Liver (tissue), 8 donors: ENCODE measurements at regions not wholly inside any gene's neighbourhood (a gene's known extent, or its start where the extent isn't known, plus 50 kb on each side); places are given as distances from the start of the nearest gene placed in this dataset.

Experiments
- DNase-seq: peaks from one replicate; pipeline ENCODE4 v3.0.0-alpha.2; 2017; ENCODE audit warnings: low spot score
- H3K27ac ChIP-seq, 2 donors: one replicate each; pipeline ENCODE4 v1.7.0; 2013; ENCODE audit warnings: inconsistent platforms in 2 of 2, low read length in 2 of 2, control low read depth in 1 of 2, low read depth in 1 of 2, mild to moderate bottlenecking in 1 of 2
- H3K27me3 ChIP-seq, 4 donors: one replicate each; pipeline versions ENCODE4 v1.6.1 to v1.7.0; 2013; ENCODE audit warnings: low read length in 3 of 4, inconsistent platforms in 1 of 4, mild to moderate bottlenecking in 1 of 4, moderate library complexity in 1 of 4; ENCODE audit not compliant: control insufficient read depth in 4 of 4, insufficient read depth in 4 of 4
- H3K36me3 ChIP-seq, 4 donors: one replicate each; pipeline versions ENCODE4 v1.6.1 to v1.7.0; 2013; ENCODE audit warnings: low read length in 3 of 4, mild to moderate bottlenecking in 3 of 4, low read depth in 1 of 4, moderate library complexity in 1 of 4; ENCODE audit not compliant: control insufficient read depth in 4 of 4, insufficient read depth in 3 of 4
- H3K4me1 ChIP-seq, 4 donors: one replicate each; pipeline versions ENCODE4 v1.6.1 to v1.7.0; 2013; ENCODE audit warnings: low read length in 3 of 4, mild to moderate bottlenecking in 3 of 4, moderate library complexity in 1 of 4; ENCODE audit not compliant: control insufficient read depth in 4 of 4, insufficient read depth in 4 of 4
- H3K4me3 ChIP-seq, 3 donors: one replicate each; pipeline versions ENCODE4 v1.6.1 to v1.7.0; 2013; ENCODE audit warnings: low read length in 3 of 3, control low read depth in 1 of 3, low read depth in 1 of 3, mild to moderate bottlenecking in 1 of 3
- H3K9ac ChIP-seq, 2 donors: one replicate each; pipeline ENCODE4 v1.7.0; 2013; ENCODE audit warnings: low read length in 2 of 2, mild to moderate bottlenecking in 2 of 2, moderate library complexity in 2 of 2, control low read depth in 1 of 2, low read depth in 1 of 2
- H3K9me3 ChIP-seq, 4 donors: one replicate each; pipeline versions ENCODE4 v1.6.1 to v1.7.0; 2013; ENCODE audit warnings: low read length in 3 of 4; ENCODE audit not compliant: control insufficient read depth in 4 of 4
- EGR1 ChIP-seq, 2 donors: IDR thresholded peaks; 2 replicates each; pipeline ENCODE4 v1.6.1; 2016 to 2018; ENCODE audit warnings: antibody characterized with exemption in 2 of 2, low read depth in 2 of 2
- FOXA1 ChIP-seq: IDR thresholded peaks from 2 replicates; pipeline ENCODE4 v1.6.1; 2016; ENCODE audit warnings: antibody characterized with exemption
- FOXA2 ChIP-seq: IDR thresholded peaks from 2 replicates; pipeline ENCODE4 v1.6.1; 2016; ENCODE audit warnings: antibody characterized with exemption
- GABPA ChIP-seq, 2 donors: IDR thresholded peaks in 1 of 2; conservative IDR thresholded peaks in 1 of 2; 2 replicates each; pipeline ENCODE4 v1.6.1; 2016; ENCODE audit warnings: antibody characterized with exemption in 2 of 2, mild to moderate bottlenecking in 1 of 2, moderate library complexity in 1 of 2
- HNF4A ChIP-seq, 2 donors: conservative IDR thresholded peaks; 2 replicates each; pipeline ENCODE4 v1.6.1; 2016; ENCODE audit warnings: antibody characterized with exemption in 2 of 2, mild to moderate bottlenecking in 2 of 2
- JUND ChIP-seq, 2 donors: IDR thresholded peaks; 2 replicates each; pipeline ENCODE4 v1.6.1; 2016; ENCODE audit warnings: antibody characterized with exemption in 2 of 2
- MAX ChIP-seq: IDR thresholded peaks from 2 replicates; pipeline ENCODE4 v1.6.1; 2016; ENCODE audit warnings: antibody characterized with exemption
- NR2F2 ChIP-seq: IDR thresholded peaks from 2 replicates; pipeline ENCODE4 v1.6.1; 2016; ENCODE audit warnings: antibody characterized with exemption
- RAD21 ChIP-seq, 2 donors: IDR thresholded peaks; 2 replicates each; pipeline ENCODE4 v1.6.1; 2016; ENCODE audit warnings: antibody characterized with exemption in 2 of 2, mild to moderate bottlenecking in 2 of 2
- REST ChIP-seq: IDR thresholded peaks from 2 replicates; pipeline ENCODE4 v1.6.1; 2016; ENCODE audit warnings: antibody characterized with exemption, mild to moderate bottlenecking
- RXRA ChIP-seq, 2 donors: IDR thresholded peaks; 2 replicates each; pipeline ENCODE4 v1.6.1; 2017 to 2018; ENCODE audit warnings: antibody characterized with exemption in 2 of 2, mild to moderate bottlenecking in 1 of 2
- SP1 ChIP-seq: IDR thresholded peaks from 2 replicates; pipeline ENCODE4 v1.6.1; 2018; ENCODE audit warnings: antibody characterized with exemption, mild to moderate bottlenecking
- TAF1 ChIP-seq: conservative IDR thresholded peaks from 2 replicates; pipeline ENCODE4 v1.6.1; 2016; ENCODE audit warnings: antibody characterized with exemption, mild to moderate bottlenecking
- YY1 ChIP-seq: IDR thresholded peaks from 2 replicates; pipeline ENCODE4 v1.6.1; 2016; ENCODE audit warnings: antibody characterized with exemption, mild to moderate bottlenecking
- ZBTB33 ChIP-seq: IDR thresholded peaks from 2 replicates; pipeline ENCODE4 v1.6.1; 2016; ENCODE audit warnings: antibody characterized with exemption
- WGBS: extraction: QIAGEN DNeasy Blood & Tissue Kit; methylation state at CpG from one replicate; pipeline ENCODE4 v1.1.7; 2013; 5-methylcytosine and 5-hydroxymethylcytosine counted together
- TF ChIP-seq, protein P1 (sequence below): IDR thresholded peaks from 2 replicates; pipeline ENCODE4 v1.6.1; 2016; ENCODE audit warnings: antibody characterized with exemption
- TF ChIP-seq, protein P2 (sequence below): fragments of 150-350 bp; IDR thresholded peaks from 2 replicates; pipeline ENCODE4 v1.5.1; 2017; ENCODE audit warnings: improper control_type of control experiment, low read depth, low read length; ENCODE audit not compliant: missing input control
- donor health status: healthy.
- donor health status: healthy.
- donor health status: healthy.
- donor health status: healthy.
- donor health status: healthy.

DNA sequence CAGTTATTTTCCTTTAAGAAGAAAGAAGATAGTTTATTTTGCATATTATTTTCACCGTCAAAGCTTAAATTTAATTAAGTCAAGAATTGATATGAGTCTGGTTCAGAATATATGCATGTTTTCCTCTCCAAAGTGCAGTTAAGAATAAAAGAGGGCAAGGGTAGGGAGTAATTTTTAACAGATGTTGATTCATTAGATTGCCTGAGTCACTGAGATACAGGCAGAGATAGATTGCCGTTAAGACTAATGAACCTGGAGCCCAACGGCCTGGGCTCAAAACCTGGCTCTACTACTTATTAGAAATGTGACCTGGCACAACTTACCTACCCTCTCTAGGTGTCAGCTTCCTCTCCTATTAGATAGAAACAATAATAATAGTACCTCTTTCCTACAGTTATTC, 1037.4 kb upstream of the PABPC4L start:
- Histone ChIP-seq H3K36me3 (no peaks in the 10 kb centered on the region), H3K27me3 (no peaks in the 10 kb centered on the region), H3K9ac (no peak overlapping the region), H3K4me1 (no peaks in the 10 kb centered on the region), H3K9me3 (no peaks in the 10 kb centered on the region), H3K27ac (no peak overlapping the region), H3K4me3 (no peak overlapping the region)
- no peak for DNase-seq
- WGBS: 67% methylated on average over 3 of the region's 3 CpGs
- no peak for TF ChIP-seq TAF1
- no peak for TF ChIP-seq GABPA (IDR thresholded peaks at IDR 0.05 in 1 of 2, conservative IDR thresholded peaks at IDR 0.05 in 1 of 2)
- TF ChIP-seq ZBTB33: no peak
- no peak for TF ChIP-seq REST
- no peak for TF ChIP-seq MAX
- no peak for TF ChIP-seq FOXA1
- TF ChIP-seq, protein P1, sequence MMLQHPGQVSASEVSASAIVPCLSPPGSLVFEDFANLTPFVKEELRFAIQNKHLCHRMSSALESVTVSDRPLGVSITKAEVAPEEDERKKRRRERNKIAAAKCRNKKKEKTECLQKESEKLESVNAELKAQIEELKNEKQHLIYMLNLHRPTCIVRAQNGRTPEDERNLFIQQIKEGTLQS: no peak
- no peak for TF ChIP-seq NR2F2
- TF ChIP-seq SP1: no peak
- no peak for TF ChIP-seq RXRA (IDR thresholded peaks at IDR 0.05)
- TF ChIP-seq HNF4A (conservative IDR thresholded peaks at IDR 0.05): no peak
- TF ChIP-seq EGR1 (IDR thresholded peaks at IDR 0.05; ENCODE audit: low read depth in 2 of 2): no peak
- no peak for TF ChIP-seq JUND (IDR thresholded peaks at IDR 0.05)
- TF ChIP-seq RAD21 (IDR thresholded peaks at IDR 0.05): no peak
- no peak for TF ChIP-seq FOXA2
- TF ChIP-seq, protein P2, sequence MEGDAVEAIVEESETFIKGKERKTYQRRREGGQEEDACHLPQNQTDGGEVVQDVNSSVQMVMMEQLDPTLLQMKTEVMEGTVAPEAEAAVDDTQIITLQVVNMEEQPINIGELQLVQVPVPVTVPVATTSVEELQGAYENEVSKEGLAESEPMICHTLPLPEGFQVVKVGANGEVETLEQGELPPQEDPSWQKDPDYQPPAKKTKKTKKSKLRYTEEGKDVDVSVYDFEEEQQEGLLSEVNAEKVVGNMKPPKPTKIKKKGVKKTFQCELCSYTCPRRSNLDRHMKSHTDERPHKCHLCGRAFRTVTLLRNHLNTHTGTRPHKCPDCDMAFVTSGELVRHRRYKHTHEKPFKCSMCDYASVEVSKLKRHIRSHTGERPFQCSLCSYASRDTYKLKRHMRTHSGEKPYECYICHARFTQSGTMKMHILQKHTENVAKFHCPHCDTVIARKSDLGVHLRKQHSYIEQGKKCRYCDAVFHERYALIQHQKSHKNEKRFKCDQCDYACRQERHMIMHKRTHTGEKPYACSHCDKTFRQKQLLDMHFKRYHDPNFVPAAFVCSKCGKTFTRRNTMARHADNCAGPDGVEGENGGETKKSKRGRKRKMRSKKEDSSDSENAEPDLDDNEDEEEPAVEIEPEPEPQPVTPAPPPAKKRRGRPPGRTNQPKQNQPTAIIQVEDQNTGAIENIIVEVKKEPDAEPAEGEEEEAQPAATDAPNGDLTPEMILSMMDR: no peak
- TF ChIP-seq YY1: no peak

GRCh38 chr4:135236048-135236447, 1034.5 kb upstream of the PABPC4L start:
- Histone ChIP-seq H3K27me3 (no peaks in the 10 kb centered on the region), H3K4me1 (no peaks in the 10 kb centered on the region), H3K9ac (no peak overlapping the region), H3K36me3 (no peaks in the 10 kb centered on the region), H3K27ac (no peak overlapping the region), H3K4me3 (no peak overlapping the region), H3K9me3 (no peaks in the 10 kb centered on the region)
- TF ChIP-seq, protein P2: no peak
- TF ChIP-seq YY1: no peak
- TF ChIP-seq NR2F2: no peak
- TF ChIP-seq JUND (IDR thresholded peaks at IDR 0.05): no peak
- TF ChIP-seq, protein P1: no peak
- TF ChIP-seq RAD21 (IDR thresholded peaks at IDR 0.05): no peak
- TF ChIP-seq FOXA1: no peak
- WGBS: 58% methylated on average over 1 of the region's 1 CpG
- no peak for DNase-seq
